ENCODE measurements at regions not wholly inside any gene's neighbourhood (a gene's known extent, or its start where the extent isn't known, plus 50 kb on each side); places are given as distances from the start of the nearest gene placed in this dataset.
"Not testable (repeated sequence)": the region's sequence is repeated elsewhere in the genome, so short reads cannot be mapped to it uniquely, and the experiment has no call there.

DNA sequence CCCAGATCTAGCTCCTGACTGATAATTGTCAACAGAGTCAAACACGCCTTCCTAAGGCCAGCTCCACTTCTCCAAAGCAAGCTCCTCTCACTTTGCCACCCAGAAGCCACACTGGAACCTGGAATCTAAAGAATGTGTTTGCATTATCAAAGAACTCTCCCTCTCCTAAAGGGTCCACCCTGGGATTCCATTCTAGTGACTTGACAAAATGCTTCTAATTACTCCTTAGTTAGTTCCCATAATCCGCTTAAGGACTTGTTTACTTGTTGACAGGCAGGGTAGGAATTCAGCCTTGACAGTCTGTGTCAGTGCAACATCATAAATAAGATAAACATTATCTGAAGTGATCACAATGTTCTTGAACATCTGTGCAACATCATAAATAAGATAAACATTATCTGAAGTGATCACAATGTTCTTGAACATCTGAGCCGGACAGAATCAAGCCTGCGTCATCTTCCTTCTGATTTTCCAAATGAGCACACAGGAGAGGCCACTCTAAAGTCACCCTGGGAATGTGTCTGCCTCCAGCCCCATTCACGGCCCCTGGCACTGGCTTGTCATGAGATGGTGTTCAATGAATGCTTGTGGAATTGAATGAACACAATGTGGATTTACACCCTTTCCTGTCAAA is 512.1 kb downstream of the IRS2 start:
- no peak for DNase-seq (ENCODE audit: low spot score)

DNA sequence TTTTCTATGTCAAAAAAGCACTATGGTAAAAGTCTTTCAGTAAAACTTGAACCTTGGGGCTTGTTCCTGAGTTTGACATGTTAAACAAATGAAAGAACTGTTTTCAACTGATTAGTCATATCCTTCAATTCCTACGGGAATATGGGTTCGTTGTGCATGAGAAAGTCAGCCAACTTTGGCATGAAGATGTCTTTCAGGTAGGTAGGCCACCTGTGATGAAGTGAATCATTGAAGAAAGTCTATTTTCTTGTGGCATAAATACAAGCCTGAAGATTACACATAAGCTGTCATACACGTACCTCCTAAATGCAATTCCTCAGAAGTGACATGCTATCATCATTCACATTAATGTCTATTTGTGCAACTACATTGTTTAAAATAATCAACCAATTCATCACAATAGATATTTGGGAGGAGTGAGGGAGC is 513.0 kb downstream of the IRS2 start:
- no peak for DNase-seq (ENCODE audit: low spot score)

DNA sequence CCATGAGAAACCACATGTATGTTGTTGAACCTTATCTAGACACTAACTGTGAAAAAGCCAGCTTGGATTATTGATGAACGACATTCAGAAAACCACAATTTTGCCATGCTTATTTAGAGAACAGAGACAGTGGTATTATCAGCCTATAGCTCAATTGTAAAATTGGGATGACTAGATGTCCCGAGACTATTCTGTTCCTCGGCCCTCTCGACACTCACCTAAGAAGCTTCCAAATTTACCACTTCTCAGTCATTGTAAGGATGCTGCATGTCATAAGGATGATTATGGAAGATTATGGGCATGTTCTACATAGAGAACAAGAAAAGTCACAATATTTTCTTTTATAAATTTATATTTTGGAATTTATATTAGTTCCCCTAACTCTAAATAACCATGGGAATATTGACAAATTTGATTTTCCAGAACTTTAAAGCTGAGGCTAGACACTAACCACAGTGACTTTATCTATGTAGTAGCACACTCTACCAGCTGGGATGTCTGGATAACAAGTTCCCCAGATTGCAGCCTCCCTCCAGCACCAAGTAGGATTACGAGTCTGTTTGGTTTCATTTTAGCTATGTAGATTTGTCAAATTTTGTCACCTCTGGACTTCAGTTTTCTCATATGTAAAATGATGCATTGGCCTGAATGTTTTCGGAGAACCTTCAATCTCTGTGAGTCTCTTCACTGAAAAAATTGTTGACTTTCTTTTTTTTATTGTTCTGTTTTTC is 513.6 kb downstream of the IRS2 start:
- no peak for DNase-seq (ENCODE audit: low spot score)

DNA sequence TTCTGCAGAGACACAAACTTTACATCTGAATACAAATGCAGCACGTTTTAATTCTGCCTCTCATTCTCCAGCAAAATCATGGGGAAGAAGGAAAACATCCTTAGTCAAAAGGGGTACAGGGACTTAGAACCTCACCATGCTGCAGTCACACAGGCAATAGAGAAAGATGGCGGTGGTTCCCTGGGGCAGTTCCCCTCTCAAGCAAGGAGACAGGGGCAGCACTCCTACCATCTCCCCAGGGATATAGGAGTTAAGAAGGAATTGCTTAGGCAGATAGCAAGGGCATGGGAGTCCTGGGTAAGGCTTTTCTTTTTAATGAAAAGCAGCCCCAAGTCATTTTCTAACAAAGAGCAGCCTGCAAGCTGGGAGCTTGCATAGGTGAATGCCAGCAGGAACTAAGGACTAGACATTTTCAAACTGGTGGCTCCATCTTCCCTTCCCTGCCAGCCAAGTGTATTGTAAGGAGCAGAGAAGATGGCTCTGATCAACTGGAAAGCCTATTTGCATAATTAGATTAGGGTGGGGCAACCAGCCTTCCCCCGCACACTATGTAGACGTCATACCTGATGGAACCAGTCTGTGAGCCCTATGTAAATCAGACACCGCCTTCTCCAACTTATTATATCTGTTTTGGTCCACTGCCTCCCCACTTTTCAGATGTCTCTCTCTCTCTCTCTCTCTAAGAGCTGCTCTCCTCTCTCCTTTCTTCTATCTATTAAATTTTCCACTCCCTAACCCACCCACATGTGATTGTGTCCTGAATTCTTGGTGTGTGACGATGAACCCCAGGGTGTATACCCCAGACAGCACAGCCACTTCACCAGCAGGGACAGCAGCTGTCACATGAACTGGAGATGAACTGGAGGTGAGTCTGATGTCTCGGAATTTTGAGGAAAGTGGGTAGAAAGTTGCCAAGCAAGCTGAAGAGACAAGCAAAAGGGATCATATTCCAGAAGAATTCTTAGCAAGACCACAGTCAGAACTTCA is 514.5 kb downstream of the IRS2 start:
- DNase-seq (ENCODE audit: low spot score), result peak; percentile 13

DNA sequence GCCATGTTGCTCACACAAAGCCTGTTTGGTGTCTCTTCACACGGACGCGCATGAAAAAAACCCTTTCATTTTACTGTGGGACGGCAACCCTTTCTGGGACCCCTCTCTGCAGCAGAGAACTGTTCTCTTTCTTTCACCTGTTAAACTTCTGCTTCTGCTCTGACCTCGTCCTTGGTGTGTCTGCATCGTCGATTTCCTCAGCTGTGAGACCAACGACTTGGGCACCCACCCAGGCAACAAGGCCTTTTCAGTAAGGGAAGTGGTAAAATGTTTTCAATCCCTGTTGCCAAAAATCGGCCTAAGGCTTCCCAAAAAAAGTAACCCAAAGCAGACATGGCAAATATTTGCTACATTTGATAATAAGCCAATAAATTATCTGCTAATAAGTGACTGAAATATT is 515.3 kb downstream of the IRS2 start:
- no peak for DNase-seq (ENCODE audit: low spot score)

DNA sequence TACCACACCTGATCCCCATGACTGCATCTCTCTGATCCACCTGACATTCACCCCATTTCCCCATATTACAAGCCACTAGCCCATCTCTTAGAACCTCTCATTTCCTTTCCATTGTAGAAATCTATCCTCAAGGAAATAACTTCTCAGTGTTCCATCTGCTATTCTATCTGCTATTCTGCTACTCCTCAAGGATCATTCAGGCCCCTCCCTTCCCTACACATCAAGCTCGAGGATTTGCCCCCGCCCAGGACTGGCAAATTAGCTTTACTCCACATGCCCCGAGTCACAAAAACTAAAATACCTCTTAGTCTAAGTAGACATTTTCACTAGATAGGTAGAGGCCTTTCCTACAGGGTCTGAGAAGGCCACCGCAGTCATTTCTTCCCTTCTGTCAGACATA is 517.0 kb downstream of the IRS2 start:
- DNase-seq (ENCODE audit: low spot score), result not testable (repeated sequence)

DNA sequence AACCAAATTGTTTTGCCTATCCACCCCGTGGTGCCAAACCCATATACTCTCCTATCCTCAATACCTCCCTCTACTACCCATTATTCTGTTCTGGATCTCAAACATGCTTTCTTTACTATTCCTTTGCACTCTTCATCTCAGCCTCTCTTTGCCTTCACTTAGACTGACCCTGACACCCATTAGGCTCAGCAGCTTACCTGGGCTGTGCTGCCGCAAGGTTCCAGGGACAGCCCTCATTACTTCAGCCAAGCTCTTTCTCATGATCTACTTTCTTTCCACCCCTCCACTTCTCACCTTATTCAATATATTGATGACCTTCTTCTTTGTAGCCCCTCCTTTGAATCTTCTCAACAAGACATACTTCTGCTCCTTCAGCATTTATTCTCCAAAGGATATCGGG is 517.9 kb downstream of the IRS2 start:
- not testable (repeated sequence) for DNase-seq (ENCODE audit: low spot score)

DNA sequence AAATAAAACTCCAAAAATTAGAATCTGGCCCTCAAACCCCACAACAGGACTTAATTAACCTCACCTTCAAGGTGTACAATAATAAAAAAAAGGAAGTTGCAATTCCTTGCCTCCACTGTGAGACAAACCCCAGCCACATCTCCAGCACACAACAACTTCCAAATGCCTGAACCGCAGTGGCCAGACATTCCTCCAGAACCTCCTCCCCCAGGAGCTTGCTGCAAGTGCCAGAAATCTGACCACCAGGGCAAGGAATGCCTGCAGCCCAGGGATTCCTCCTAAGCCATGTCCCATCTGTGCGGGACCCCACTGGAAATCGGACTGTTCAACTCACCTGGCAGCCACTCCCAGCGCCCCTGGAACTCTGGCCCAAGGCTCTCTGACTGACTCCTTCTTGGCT is 519.0 kb downstream of the IRS2 start:
- not testable (repeated sequence) for DNase-seq (ENCODE audit: low spot score)

DNA sequence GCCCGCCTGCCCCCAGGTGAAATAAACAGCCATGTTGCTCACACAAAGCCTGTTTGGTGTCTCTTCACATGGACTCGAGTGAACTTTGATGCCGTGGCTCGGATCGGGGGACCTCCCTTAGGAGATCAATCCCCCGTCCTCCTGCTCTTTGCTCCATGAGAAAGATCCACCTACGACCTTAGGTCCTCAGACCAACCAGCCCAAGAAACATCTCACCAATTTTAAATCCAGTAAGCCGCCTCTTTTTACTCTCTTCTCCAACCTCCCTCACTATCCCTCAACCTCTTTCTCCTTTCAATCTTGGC is 521.0 kb downstream of the IRS2 start:
- not testable (repeated sequence) for DNase-seq (ENCODE audit: low spot score)

DNA sequence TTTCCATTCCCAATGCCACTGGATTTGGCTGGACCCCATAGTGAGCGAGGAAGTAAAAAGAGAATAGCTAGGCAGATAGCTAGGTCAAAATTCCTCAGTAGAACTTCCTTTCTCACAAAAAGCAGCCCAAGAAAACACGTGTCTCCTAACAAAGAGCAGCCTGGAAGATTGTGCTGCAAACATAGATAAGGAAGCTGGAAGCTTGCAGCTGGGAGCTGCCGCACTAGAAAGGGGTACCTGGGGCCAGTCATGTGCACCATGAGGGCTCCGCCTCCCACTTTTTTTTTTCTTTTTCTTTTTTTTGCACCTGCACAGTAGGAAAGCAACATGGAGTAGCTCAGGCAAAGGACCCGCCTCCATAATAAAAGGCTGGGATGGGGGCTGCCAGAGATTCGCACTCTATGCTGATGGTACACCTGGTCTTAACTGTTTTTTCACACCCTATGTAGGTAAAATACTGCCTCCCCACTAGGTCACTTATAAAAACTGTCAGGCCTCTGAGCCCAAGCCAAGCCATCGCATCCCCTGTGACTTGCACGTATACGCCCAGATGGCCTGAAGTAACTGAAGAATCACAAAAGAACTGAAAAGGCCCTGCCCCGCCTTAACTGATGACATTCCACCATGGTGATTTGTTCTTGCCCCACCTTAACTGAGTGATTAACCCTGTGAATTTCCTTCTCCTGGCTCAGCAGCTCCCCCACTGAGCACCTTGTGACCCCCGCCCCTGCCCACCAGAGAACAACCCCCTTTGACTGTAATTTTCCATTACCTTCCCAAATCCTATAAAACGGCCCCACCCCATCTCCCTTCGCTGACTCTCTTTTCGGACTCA is 521.6 kb downstream of the IRS2 start:
- not testable (repeated sequence) for DNase-seq (ENCODE audit: low spot score)

DNA sequence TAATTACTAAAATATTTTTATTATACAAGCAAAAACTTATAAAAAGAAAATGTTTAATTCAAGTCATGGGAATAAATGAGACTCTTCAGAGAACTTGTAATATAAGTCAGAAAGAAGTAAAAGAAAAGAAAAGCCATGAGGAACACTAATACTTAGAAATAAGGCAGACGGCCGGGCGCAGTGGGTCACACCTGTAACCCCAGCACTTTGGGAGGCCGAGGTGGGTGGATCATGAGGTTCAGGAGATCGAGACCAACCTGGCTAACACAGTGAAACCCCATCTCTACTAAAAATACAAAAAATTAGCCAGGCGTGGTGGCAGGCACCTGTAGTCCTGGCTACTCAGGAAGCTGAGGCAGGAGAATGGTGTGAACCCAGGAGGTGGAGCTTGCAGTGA is 528.6 kb downstream of the IRS2 start:
- not testable (repeated sequence) for DNase-seq (ENCODE audit: low spot score)

All from H4 (cell line).